ENCODE measurements at regions not wholly inside any gene's neighbourhood (a gene's known extent, or its start where the extent isn't known, plus 50 kb on each side); places are given as distances from the start of the nearest gene placed in this dataset.

GRCh38 chr4:30847958-30848357 lies 127.8 kb downstream of the PCDH7 start:
- 93% methylated on average over 1 of the region's 1 CpG for WGBS
- H3K9me3 ChIP-seq: no peaks in the 10 kb centered on the region
- DNase-seq (ENCODE audit: low spot score): no peak
- no peak overlapping the region for H3K27ac ChIP-seq
- no peaks in the 10 kb centered on the region for H3K27me3 ChIP-seq (replicated peaks; ENCODE audit: insufficient read depth)
- intact Hi-C loops (cut with DNase I): no loop called here
- no peaks in the 10 kb centered on the region for H3K36me3 ChIP-seq
- no peaks in the 10 kb centered on the region for H3K4me1 ChIP-seq (replicated peaks)
- no peak overlapping the region for H3K4me3 ChIP-seq
- TF ChIP-seq CTCF (IDR thresholded peaks at IDR 0.05) (no peak), POLR2AphosphoS5 (IDR thresholded peaks at IDR 0.05) (no peak), POLR2A (IDR thresholded peaks at IDR 0.05) (no peak)

GRCh38 chr4:30854531-30854930 lies 134.4 kb downstream of the PCDH7 start:
- 90% methylated on average over 3 of the region's 3 CpGs for WGBS
- DNase-seq (ENCODE audit: low spot score): no peak
- Histone ChIP-seq H3K27me3 (replicated peaks; ENCODE audit: insufficient read depth) (no peaks in the 10 kb centered on the region), H3K27ac (no peak overlapping the region), H3K36me3 (no peaks in the 10 kb centered on the region), H3K4me3 (no peak overlapping the region), H3K9me3 (no peaks in the 10 kb centered on the region), H3K4me1 (replicated peaks) (no peaks in the 10 kb centered on the region)
- intact Hi-C loops (cut with DNase I): no loop called here
- TF ChIP-seq POLR2AphosphoS5 (IDR thresholded peaks at IDR 0.05) (no peak), CTCF (IDR thresholded peaks at IDR 0.05) (no peak), POLR2A (IDR thresholded peaks at IDR 0.05) (no peak)

GRCh38 chr4:30855232-30855631 lies 135.1 kb downstream of the PCDH7 start:
- TF ChIP-seq POLR2A (IDR thresholded peaks at IDR 0.05) (no peak), CTCF (IDR thresholded peaks at IDR 0.05) (no peak), POLR2AphosphoS5 (IDR thresholded peaks at IDR 0.05) (no peak)
- Histone ChIP-seq H3K36me3 (no peaks in the 10 kb centered on the region), H3K27me3 (replicated peaks; ENCODE audit: insufficient read depth) (no peaks in the 10 kb centered on the region), H3K27ac (no peak overlapping the region), H3K9me3 (no peaks in the 10 kb centered on the region), H3K4me3 (no peak overlapping the region), H3K4me1 (replicated peaks) (no peaks in the 10 kb centered on the region)
- no peak for DNase-seq (ENCODE audit: low spot score)
- intact Hi-C loops (cut with DNase I): no loop called here
- WGBS: 80% methylated on average over 3 of the region's 3 CpGs

GRCh38 chr4:30856795-30857564 lies 136.8 kb downstream of the PCDH7 start:
- H3K36me3 ChIP-seq: no peaks in the 10 kb centered on the region
- no peak for DNase-seq (ENCODE audit: low spot score)
- WGBS: 80% methylated on average over 6 of the region's 6 CpGs
- no peaks in the 10 kb centered on the region for H3K4me1 ChIP-seq (replicated peaks)
- no peak overlapping the region for H3K27ac ChIP-seq
- intact Hi-C loops (cut with DNase I): no loop called here
- no peaks in the 10 kb centered on the region for H3K27me3 ChIP-seq (replicated peaks; ENCODE audit: insufficient read depth)
- no peaks in the 10 kb centered on the region for H3K9me3 ChIP-seq
- no peak overlapping the region for H3K4me3 ChIP-seq
- TF ChIP-seq POLR2A (IDR thresholded peaks at IDR 0.05) (no peak), POLR2AphosphoS5 (IDR thresholded peaks at IDR 0.05) (no peak), CTCF (IDR thresholded peaks at IDR 0.05) (no peak)

- H3K4me3 ChIP-seq: no peak overlapping the region
- no peaks in the 10 kb centered on the region for H3K36me3 ChIP-seq
- intact Hi-C loops (cut with DNase I): loop anchor here (10.0 kb wide), 1 partner anchor 136 kb away; the partner anchor contains the start of gene PCDH7
- no peak for DNase-seq (ENCODE audit: low spot score)
- no peak for TF ChIP-seq POLR2AphosphoS5 (IDR thresholded peaks at IDR 0.05)
- TF ChIP-seq CTCF (IDR thresholded peaks at IDR 0.05): no peak
- no peak for TF ChIP-seq POLR2A (IDR thresholded peaks at IDR 0.05)
- H3K27me3 ChIP-seq (replicated peaks; ENCODE audit: insufficient read depth): no peaks in the 10 kb centered on the region
- H3K27ac ChIP-seq: no peak overlapping the region
- 68% methylated on average over 3 of the region's 3 CpGs for WGBS
- H3K9me3 ChIP-seq: no peaks in the 10 kb centered on the region
- no peaks in the 10 kb centered on the region for H3K4me1 ChIP-seq (replicated peaks)
Observed at GRCh38 chr4:30860978-30861377, 140.8 kb downstream of the PCDH7 start.
